Trophoblast cell (in vitro differentiated cells and primary cell): ENCODE measurements at regions not wholly inside any gene's neighbourhood (a gene's known extent, or its start where the extent isn't known, plus 50 kb on each side); places are given as distances from the start of the nearest gene placed in this dataset.

Experiments
- DNase-seq, 2 donors: peaks; one replicate each; pipeline ENCODE4 v3.0.0-alpha.2; 2016
- H2AFZ ChIP-seq: 2 replicates; pipeline ENCODE4 v1.6.1; 2013; ENCODE audit warnings: low read length, moderate library complexity, mild to moderate bottlenecking; ENCODE audit not compliant: insufficient read depth, poor library complexity
- H2AK5ac ChIP-seq: 2 replicates; pipeline ENCODE4 v1.6.1; 2013; ENCODE audit warnings: mild to moderate bottlenecking, low read length
- H2BK120ac ChIP-seq: 2 replicates; pipeline ENCODE4 v1.6.1; 2013; ENCODE audit warnings: low read length, mild to moderate bottlenecking, moderate library complexity; ENCODE audit not compliant: insufficient read depth, poor library complexity
- H2BK12ac ChIP-seq: 2 replicates; pipeline ENCODE4 v1.6.1; 2013; ENCODE audit warnings: mild to moderate bottlenecking, low read length, moderate library complexity
- H2BK5ac ChIP-seq: 2 replicates; pipeline ENCODE4 v1.6.1; 2013; ENCODE audit warnings: low read length, low read depth, moderate library complexity, mild to moderate bottlenecking; ENCODE audit not compliant: poor library complexity
- H3K14ac ChIP-seq: 2 replicates; pipeline ENCODE4 v1.6.1; 2013; ENCODE audit warnings: mild to moderate bottlenecking, low read length
- H3K18ac ChIP-seq: 2 replicates; pipeline ENCODE4 v1.6.1; 2013; ENCODE audit warnings: mild to moderate bottlenecking, low read length
- H3K23ac ChIP-seq: 2 replicates; pipeline ENCODE4 v1.6.1; 2013; ENCODE audit warnings: low read length
- H3K27ac ChIP-seq: 2 replicates; pipeline ENCODE4 v1.5.1; 2013; ENCODE audit warnings: low read depth, mild to moderate bottlenecking, inconsistent platforms, low read length, moderate library complexity
- H3K27me3 ChIP-seq: 2 replicates; pipeline ENCODE4 v1.6.1; 2013; ENCODE audit warnings: inconsistent platforms, mild to moderate bottlenecking, low read length, moderate library complexity; ENCODE audit not compliant: insufficient read depth
- H3K36me3 ChIP-seq, 2 experiments: 1 replicate in 1 of 2; 2 replicates in 1 of 2; pipeline ENCODE4 v1.6.1; 2013; ENCODE audit warnings: low read length in 2 of 2, mild to moderate bottlenecking in 2 of 2, moderate library complexity in 1 of 2; ENCODE audit not compliant: insufficient read depth in 2 of 2, control insufficient read depth in 1 of 2
- H3K4ac ChIP-seq: 2 replicates; pipeline ENCODE4 v1.6.1; 2013; ENCODE audit warnings: low read depth, mild to moderate bottlenecking, low read length, moderate library complexity
- H3K4me1 ChIP-seq, 2 experiments: 1 replicate in 1 of 2; 2 replicates in 1 of 2; pipeline ENCODE4 v1.6.1; 2013; ENCODE audit warnings: low read length in 2 of 2, mild to moderate bottlenecking in 2 of 2, moderate library complexity in 1 of 2; ENCODE audit not compliant: insufficient read depth in 2 of 2, control insufficient read depth in 1 of 2
- H3K4me2 ChIP-seq: 2 replicates; pipeline ENCODE4 v1.6.1; 2013; ENCODE audit warnings: inconsistent platforms, mild to moderate bottlenecking, low read length, moderate library complexity
- H3K4me3 ChIP-seq: 2 replicates; pipeline ENCODE4 v1.5.1; 2013; ENCODE audit warnings: mild to moderate bottlenecking, low read depth, low read length, inconsistent platforms
- H3K79me1 ChIP-seq: one replicate; pipeline ENCODE4 v1.6.1; 2013; ENCODE audit warnings: low read length
- H3K79me2 ChIP-seq: 2 replicates; pipeline ENCODE4 v1.6.1; 2013; ENCODE audit warnings: low read length, mild to moderate bottlenecking; ENCODE audit not compliant: control insufficient read depth, insufficient read depth, poor library complexity
- H3K9ac ChIP-seq: 2 replicates; pipeline ENCODE4 v1.6.1; 2013; ENCODE audit warnings: mild to moderate bottlenecking, low read length
- H3K9me3 ChIP-seq: 2 replicates; pipeline ENCODE4 v1.6.1; 2013; ENCODE audit warnings: low read depth, mild to moderate bottlenecking, control low read depth, inconsistent platforms, low read length; ENCODE audit not compliant: insufficient read depth
- H4K12ac ChIP-seq: 2 replicates; pipeline ENCODE4 v1.6.1; 2013; ENCODE audit warnings: low read depth, mild to moderate bottlenecking, low read length, moderate library complexity
- H4K8ac ChIP-seq: 2 replicates; pipeline ENCODE4 v1.6.1; 2013; ENCODE audit warnings: low read depth, mild to moderate bottlenecking, low read length, moderate library complexity
- H4K91ac ChIP-seq: one replicate; pipeline ENCODE4 v1.6.1; 2013; ENCODE audit warnings: low read depth, mild to moderate bottlenecking, low read length, moderate library complexity
- WGBS: extraction: QIAGEN DNeasy Blood & Tissue Kit; methylation state at CpG from one replicate; pipeline ENCODE4 v1.1.7; 2013; ENCODE audit warnings: missing lambda C conversion rate; ENCODE audit not compliant: insufficient read length, insufficient coverage; ENCODE audit errors: extremely low coverage; 5-methylcytosine and 5-hydroxymethylcytosine counted together

DNA sequence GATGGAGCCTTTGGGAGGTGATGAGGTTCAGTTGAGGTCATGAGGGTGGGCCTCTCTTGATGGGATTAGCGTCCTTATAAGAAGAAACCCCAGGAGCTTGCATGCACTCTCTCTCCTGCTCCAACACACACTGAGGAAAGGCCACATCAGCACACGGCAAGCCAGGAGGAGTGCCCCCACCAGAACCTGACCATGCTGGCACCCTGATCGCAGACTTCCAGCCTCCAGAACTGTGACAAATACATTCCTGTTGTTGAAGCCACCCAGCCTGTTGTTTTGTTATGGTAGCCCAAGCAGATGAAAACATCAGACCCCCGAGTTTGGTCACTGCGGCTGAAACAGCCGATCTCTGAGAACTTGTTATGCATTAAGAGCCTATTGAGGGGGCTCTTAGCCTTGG is 64.8 kb upstream of the SOD1 start:
- Histone ChIP-seq H3K79me2 (no peaks in the 10 kb centered on the region), H3K4me3 (no peak overlapping the region), H3K23ac (no peak overlapping the region), H4K12ac (no peak overlapping the region), H2BK5ac (no peak overlapping the region), H3K36me3 (no peaks in the 10 kb centered on the region), H3K4me2 (no peak overlapping the region), H3K9ac (no peak overlapping the region), H2BK120ac (no peak overlapping the region), H4K91ac (no peak overlapping the region), H3K27me3 (no peaks in the 10 kb centered on the region), H3K27ac (no peak overlapping the region), H3K9me3 (no peaks in the 10 kb centered on the region), H2BK12ac (no peak overlapping the region), H3K4me1 (no peaks in the 10 kb centered on the region), H2AFZ (no peak overlapping the region), H4K8ac (no peak overlapping the region), H3K18ac (no peak overlapping the region), H2AK5ac (no peak overlapping the region), H3K4ac (no peak overlapping the region), H3K79me1 (no peaks in the 10 kb centered on the region), H3K14ac (no peak overlapping the region)
- WGBS = no CpG with 5 or more reads among the region's 6 CpGs
- DNase-seq = peak; percentile 88 to 91

DNA sequence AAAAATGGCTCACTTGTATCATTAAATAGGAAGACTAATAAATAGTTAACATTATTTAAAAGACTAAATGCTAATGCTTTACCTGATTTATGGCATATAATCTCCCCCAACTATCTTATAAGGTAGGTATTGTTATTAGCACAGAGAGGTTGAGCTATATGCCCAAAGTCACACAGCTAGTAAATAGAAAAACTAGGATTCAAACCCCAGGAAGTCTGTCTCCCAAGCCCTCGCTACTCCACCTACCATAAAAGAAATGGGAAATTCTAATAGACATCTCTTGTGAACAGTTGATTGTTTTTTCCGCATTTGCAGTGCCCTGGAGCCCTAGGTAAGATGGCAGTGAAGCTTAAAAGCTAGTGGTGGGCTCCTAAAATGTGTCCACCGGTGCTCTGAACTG is 65.2 kb upstream of the SOD1 start:
- no peak overlapping the region for H4K12ac ChIP-seq
- no peak for DNase-seq
- H3K9ac ChIP-seq = no peak overlapping the region
- no peaks in the 10 kb centered on the region for H3K27me3 ChIP-seq
- H3K27ac ChIP-seq = no peak overlapping the region
- H2AFZ ChIP-seq = no peak overlapping the region
- no peaks in the 10 kb centered on the region for H3K79me1 ChIP-seq
- no peak overlapping the region for H4K91ac ChIP-seq
- no peak overlapping the region for H3K23ac ChIP-seq
- H3K9me3 ChIP-seq = no peaks in the 10 kb centered on the region
- H2BK12ac ChIP-seq = no peak overlapping the region
- H3K18ac ChIP-seq = no peak overlapping the region
- no peaks in the 10 kb centered on the region for H3K36me3 ChIP-seq
- no peak overlapping the region for H2BK120ac ChIP-seq
- H3K4me2 ChIP-seq = no peak overlapping the region
- no peak overlapping the region for H2AK5ac ChIP-seq
- no peaks in the 10 kb centered on the region for H3K79me2 ChIP-seq
- no peak overlapping the region for H4K8ac ChIP-seq
- no peak overlapping the region for H3K14ac ChIP-seq
- no peak overlapping the region for H2BK5ac ChIP-seq
- H3K4me1 ChIP-seq = no peaks in the 10 kb centered on the region
- H3K4me3 ChIP-seq = no peak overlapping the region
- no peak overlapping the region for H3K4ac ChIP-seq
- no CpG with 5 or more reads among the region's 3 CpGs for WGBS

DNA sequence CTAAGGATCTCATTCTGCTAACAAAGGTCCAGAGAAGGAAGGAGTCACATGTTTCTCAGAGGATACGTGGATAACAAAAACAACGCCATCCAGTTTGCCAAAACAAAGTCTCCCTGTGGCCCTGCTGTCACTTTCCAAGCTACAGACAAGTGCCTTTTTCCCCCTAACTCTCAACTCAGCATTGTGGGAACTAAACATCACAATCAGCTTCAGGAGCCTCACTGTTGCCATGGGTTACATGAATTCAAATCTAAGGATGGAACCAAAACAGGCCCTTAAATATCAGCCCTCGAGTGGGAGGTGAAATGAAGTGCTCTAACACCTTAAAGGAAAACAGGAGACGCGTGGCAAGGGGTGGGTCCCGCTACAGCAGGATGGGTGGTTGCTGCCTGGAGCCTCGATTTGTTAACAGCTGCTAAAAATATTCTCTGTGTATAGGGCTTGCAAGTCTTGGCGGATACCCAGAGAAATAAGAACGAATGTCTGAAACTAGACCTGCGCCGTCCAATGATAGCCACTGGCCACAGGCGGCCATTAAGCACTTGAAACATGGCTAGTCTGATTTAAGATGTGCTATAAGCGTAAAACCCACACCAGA is 66.4 kb upstream of the SOD1 start:
- Histone ChIP-seq H4K8ac (no peak overlapping the region), H3K79me2 (no peaks in the 10 kb centered on the region), H3K36me3 (no peaks in the 10 kb centered on the region), H2BK5ac (no peak overlapping the region), H2AFZ (no peak overlapping the region), H3K27me3 (no peaks in the 10 kb centered on the region), H3K4me1 (no peaks in the 10 kb centered on the region), H2BK12ac (no peak overlapping the region), H3K9ac (no peak overlapping the region), H3K27ac (no peak overlapping the region), H2AK5ac (no peak overlapping the region), H2BK120ac (no peak overlapping the region), H3K4ac (no peak overlapping the region), H3K4me3 (no peak overlapping the region), H3K4me2 (no peak overlapping the region), H3K79me1 (no peaks in the 10 kb centered on the region), H3K23ac (no peak overlapping the region), H3K14ac (no peak overlapping the region), H4K91ac (no peak overlapping the region), H4K12ac (no peak overlapping the region), H3K9me3 (no peaks in the 10 kb centered on the region), H3K18ac (no peak overlapping the region)
- no peak for DNase-seq
- no CpG with 5 or more reads among the region's 13 CpGs for WGBS

DNA sequence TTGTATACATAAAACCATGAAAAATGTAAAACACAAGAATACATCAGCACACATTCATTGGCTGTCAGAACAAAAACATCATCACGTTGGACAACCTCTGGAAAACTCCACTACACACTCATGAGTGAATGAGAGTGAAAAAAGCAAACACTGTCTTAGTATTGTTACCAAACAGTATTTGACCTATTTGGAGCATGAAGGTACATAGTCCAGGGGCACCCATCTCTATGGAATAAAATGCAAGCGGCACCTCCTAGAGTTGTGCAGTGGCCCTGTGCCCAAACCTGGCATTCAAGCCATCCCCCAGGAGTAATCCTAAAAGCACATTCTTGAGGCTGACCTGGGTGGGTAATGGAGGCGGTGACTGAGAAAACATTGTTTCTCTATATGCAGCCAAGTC is 67.0 kb upstream of the SOD1 start:
- Histone ChIP-seq H3K18ac (no peak overlapping the region), H3K14ac (no peak overlapping the region), H4K8ac (no peak overlapping the region), H3K9me3 (no peaks in the 10 kb centered on the region), H3K27ac (no peak overlapping the region), H2AK5ac (no peak overlapping the region), H3K4me1 (no peaks in the 10 kb centered on the region), H3K23ac (no peak overlapping the region), H3K4ac (no peak overlapping the region), H3K4me2 (no peak overlapping the region), H4K12ac (no peak overlapping the region), H2BK120ac (no peak overlapping the region), H2BK5ac (no peak overlapping the region), H3K79me2 (no peaks in the 10 kb centered on the region), H3K27me3 (no peaks in the 10 kb centered on the region), H3K4me3 (no peak overlapping the region), H3K79me1 (no peaks in the 10 kb centered on the region), H3K36me3 (no peaks in the 10 kb centered on the region), H3K9ac (no peak overlapping the region), H4K91ac (no peak overlapping the region), H2AFZ (no peak overlapping the region), H2BK12ac (no peak overlapping the region)
- WGBS = no CpG with 5 or more reads among the region's 3 CpGs
- DNase-seq = no peak
